Esophagus squamous epithelium (tissue), 4 donors: ENCODE measurements at regions not wholly inside any gene's neighbourhood (a gene's known extent, or its start where the extent isn't known, plus 50 kb on each side); places are given as distances from the start of the nearest gene placed in this dataset.

Experiments used
- POLR2A ChIP-seq, 4 donors: fragments of 450-650 bp; IDR thresholded peaks; one replicate each; pipeline ENCODE4 v1.6.1; 2017; ENCODE audit warnings: antibody characterized with exemption in 4 of 4, mild to moderate bottlenecking in 4 of 4, moderate library complexity in 3 of 4
- TF ChIP-seq, protein P1 (sequence below), 6 experiments: fragments of 450-650 bp in 4 of 6; fragments of 200-600 bp in 2 of 6; sonication (generic) in 2 of 6; IDR thresholded peaks; one replicate each; pipeline ENCODE4 v1.5.1; 2016 to 2019; ENCODE audit warnings: antibody characterized with exemption in 6 of 6, mild to moderate bottlenecking in 4 of 6, moderate library complexity in 4 of 6

GRCh38 chr2:14387332-14387731, 245.2 kb upstream of the LRATD1 start:
- no peak for TF ChIP-seq POLR2A (IDR thresholded peaks at IDR 0.05)
- TF ChIP-seq, protein P1, sequence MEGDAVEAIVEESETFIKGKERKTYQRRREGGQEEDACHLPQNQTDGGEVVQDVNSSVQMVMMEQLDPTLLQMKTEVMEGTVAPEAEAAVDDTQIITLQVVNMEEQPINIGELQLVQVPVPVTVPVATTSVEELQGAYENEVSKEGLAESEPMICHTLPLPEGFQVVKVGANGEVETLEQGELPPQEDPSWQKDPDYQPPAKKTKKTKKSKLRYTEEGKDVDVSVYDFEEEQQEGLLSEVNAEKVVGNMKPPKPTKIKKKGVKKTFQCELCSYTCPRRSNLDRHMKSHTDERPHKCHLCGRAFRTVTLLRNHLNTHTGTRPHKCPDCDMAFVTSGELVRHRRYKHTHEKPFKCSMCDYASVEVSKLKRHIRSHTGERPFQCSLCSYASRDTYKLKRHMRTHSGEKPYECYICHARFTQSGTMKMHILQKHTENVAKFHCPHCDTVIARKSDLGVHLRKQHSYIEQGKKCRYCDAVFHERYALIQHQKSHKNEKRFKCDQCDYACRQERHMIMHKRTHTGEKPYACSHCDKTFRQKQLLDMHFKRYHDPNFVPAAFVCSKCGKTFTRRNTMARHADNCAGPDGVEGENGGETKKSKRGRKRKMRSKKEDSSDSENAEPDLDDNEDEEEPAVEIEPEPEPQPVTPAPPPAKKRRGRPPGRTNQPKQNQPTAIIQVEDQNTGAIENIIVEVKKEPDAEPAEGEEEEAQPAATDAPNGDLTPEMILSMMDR (IDR thresholded peaks at IDR 0.05) = no peak
